Fibroblast of the conjunctiva (primary cell): ENCODE measurements at regions not wholly inside any gene's neighbourhood (a gene's known extent, or its start where the extent isn't known, plus 50 kb on each side); places are given as distances from the start of the nearest gene placed in this dataset.

Experiments used
- DNase-seq: peaks from one replicate; pipeline ENCODE4 v3.0.0-alpha.2; 2010; ENCODE audit warnings: low read depth

DNA sequence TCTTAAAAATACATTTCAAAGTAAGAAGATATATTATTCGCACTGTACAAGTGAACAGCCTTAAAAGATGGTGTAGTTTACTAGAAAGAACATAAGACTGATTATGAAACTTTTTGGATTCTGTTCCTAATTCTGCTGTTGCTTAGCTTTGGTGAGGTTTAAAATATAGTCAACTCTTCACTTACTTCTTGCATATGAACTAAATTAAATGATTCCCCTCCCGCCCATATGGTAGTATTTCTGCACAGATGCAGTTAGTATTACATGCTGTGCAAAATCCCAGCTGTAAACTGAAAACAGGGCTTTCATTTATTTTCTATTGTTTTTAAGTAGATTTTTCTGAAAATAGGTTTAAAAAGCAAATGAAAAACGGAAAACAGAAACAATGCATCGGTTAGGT lies 345.4 kb upstream of the NCAM2 start:
- no peak for DNase-seq

DNA sequence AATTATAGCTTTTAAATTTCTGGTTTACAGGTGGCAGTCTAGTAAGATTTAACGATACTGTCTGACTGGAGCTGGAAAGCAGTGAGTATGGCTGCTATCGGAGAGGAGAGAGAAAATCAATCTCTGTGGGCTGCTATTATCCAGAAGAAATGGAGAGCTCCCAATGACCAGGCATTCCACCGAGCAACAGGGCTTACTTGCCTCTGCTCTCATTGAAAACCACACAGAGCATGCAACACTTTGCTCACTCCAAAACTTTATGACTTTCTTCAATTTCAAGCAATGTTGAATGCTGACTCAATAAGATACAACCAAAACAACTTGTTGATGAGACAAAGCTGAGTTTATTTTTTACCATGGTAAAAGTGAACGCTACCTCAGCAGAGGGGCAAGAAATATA lies 337.0 kb upstream of the NCAM2 start:
- DNase-seq, result no peak

DNA sequence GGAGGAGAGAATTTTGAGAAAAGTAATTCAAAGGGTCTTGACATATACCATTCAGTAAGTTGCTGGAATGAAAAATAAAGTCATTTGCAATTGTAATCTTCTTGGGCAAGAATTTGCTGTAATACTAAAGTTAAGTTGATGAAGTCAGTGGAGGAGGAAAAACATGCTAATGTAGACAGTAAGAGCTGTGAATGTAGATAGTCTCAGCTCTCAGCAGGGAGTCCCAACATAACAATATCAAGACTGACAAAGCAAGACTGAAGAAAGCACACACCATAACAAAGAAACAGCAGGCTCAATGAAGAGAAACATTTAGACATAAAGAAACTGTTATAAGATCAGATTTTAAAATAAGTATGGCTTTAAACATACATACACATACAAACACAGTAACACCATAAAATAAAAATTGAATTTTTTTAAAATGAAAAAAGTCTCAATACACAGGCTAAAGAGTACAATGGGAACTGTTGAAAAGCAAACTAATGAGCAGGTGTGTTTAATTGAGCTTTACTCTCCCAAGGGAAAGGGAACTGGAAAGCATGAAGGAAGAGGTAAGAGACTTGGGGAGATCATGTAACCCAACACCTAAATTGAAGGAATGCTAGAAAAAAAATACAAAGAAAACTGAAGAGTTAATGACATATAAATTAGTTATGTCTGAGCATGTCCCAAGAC lies 336.3 kb upstream of the NCAM2 start:
- DNase-seq, result no peak

DNA sequence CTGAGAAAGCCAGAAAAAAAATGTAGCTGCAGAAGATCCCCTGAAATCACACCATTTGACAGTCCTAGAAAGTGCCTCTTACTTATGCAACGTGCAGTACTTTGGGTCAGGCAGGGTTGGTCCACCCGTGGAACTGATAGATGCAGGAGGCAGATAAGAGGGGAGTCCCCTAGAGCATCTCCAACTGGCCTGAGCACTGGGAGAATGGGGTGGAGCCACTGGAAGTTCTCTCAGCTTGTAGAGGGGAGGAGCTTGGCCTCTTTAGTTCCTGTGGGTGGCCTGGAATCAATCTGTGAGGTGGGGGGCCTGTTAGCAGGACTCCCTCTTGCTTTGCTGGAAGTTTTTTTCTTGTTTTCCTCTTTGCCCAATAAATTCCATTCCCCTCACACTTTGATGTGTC lies 335.7 kb upstream of the NCAM2 start:
- DNase-seq, result no peak

DNA sequence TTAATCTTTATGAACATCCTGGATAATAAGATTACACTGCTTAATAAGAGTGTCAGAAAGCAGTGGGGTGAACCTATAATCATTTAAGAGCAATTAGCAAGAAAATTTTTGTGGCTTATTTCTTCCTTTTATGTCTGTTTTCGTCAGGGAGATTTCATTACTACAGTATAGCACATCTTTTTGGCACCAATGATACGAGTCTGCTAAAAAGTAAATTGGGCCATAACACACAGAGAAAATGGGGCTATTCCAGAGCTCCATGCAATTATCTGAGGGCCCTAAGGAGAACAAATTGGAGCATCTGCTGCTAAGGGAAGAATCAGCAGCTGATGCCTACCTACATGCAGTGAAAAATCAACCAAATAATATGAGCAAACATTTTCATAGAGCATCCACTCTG lies 330.3 kb upstream of the NCAM2 start:
- DNase-seq, result no peak

DNA sequence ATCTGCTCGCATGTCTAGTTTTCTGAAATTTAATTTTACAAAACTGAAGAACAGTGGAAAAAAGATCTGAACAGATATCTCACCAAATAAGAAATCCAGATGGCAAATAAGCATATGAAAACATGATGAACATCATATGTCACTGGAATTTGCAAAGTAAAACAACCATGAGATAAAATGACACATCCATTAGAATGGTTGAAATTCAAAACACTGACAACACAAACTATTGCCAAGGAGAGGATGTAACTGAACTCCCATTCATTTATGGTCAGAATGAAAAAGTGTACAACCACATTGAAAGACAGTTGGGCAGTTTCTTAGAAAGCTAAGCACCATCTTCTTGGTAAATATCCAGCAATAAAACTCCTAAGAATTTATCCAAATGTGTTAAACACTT lies 312.7 kb upstream of the NCAM2 start:
- no peak for DNase-seq

DNA sequence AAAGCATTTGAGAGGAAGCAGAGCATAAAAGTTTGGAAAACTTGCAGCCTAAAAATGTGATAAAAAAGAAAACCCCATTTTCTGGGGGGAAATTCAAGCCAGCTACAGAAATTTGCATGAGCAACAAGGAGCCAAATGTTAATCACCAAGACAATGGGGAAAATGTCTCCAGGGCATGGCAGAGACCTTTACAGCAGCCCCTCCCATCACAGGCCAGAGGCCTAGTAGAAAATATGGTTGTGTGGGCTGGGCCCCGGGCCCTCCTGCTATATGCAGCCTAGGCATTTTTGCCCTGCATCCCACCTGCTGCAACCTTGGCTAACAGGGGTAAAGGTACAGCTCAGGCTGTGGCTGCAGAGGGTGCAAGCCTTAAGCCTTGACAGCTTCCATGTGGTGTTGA lies 299.6 kb upstream of the NCAM2 start:
- no peak for DNase-seq

DNA sequence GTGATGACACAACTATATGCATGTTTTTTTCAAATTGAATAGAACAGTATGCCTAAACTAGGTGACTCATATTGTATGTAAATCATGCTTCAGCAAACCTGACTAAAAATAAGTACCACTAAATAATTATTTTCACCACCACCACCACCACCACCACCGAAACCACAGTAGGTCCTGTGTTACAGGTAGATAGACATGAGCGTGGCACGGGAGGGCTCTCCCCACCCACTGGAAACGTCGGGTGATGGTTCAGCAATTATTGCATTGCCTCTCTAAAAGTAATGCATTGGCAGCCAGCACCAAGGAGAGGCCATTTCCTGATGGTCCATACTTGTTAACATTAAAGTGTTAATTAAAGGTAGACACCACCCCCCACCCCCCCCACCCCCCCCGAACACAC lies 297.0 kb upstream of the NCAM2 start:
- DNase-seq, result no peak

DNA sequence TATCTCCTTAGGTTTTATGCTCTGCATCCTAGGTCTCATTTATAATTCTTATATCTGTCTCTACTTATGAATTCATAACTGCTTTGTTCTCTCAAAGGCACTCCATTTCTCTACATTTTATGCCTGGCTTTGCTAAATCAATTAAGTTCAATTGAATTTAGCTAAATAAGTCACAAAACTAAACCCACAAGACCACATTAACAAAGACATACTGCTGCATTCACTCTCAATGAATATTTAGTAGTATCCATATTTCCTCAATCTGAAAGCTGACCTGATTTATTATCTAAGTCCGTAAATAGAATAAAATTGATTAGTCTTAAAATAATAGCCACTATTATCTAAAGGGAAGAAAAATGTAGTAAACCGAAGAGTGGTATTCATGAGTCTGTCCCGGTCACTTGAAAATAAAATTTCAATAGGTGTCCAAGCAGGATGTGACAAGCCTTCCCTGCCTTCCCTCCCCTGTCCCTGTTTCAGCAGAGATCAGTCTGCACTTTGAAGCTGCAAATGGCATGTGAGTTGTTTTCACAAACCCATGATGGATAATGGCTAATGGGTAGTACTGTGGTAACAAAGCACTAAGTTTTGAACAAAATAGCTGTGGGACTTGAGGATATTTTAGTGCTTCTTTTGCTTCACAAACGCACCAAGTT lies 295.0 kb upstream of the NCAM2 start:
- no peak for DNase-seq

DNA sequence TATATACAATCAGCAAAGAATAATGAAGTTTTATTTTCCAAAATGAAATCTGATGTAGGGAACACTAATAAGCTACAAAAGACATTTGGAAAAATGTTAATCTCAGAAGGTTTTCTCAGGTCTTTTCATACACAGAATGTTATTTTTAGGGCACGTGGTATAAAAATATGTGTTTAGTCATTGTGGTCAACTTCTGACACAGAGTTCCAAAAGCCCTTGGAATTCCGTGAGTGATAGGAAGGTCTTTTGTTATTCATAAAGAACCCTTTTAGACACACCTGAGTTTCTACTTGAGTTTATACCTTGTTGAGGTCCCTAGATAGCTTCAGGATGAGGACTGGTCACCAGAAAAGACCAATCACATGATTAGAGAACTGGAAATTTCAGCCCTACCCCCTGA lies 277.6 kb upstream of the NCAM2 start:
- DNase-seq, result peak; percentile 4

DNA sequence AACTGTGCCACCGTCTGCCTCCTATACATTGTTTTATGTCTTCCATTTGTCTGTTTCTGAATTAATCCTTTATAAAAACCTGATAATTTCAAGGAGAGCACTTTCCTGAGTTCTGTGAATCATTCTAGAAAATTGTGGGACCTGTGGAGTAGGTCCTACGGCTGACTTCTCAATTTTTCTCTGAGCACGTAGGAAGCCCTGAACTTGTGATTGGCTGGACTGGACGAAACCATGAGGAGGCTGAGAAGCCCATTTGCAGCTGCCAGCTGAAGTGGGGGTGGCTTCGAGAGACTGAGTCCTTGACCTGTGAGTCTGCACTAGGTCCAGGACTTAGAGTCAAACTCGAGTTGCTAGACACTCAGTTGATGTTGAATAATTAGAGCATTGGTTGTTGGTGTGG lies 277.1 kb upstream of the NCAM2 start:
- no peak for DNase-seq

DNA sequence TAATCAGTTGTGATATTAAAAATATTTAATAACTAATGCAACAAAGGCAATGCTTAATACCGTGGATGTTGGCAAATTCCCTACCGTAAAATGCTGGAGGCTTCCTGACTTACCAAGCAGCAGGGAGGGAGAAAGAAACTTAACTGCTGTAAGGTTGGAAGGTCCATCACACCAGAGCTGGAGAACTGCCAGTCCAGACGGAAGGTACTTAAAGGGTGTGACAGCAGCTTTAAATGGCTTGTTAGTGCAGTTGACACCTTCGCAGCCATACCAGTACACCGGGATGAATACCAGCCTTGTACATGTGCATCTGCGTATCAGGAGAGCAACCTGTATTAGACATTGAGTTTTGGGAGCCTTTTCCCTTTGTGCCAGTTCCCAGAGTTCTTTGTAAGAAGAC lies 269.5 kb upstream of the NCAM2 start:
- DNase-seq, result no peak

DNA sequence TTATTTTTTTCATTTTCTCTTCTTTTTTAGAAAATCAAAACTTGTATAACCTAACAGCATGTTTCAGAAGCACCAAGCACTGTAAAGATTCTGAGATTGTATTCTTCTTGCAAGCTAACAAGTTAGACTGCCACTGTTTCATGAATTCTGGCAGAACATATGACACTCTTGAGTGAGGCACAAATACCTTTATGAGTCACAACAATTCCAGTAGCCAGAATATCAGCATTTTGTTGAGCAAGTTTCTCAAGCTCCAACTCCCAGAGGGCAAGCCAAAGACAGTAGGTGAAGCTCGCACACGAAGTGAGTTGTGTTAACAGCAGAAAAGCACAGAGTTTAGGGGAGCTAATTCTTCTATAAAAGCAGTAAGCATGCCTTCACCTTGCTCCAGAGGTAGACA lies 268.8 kb upstream of the NCAM2 start:
- DNase-seq, result no peak

DNA sequence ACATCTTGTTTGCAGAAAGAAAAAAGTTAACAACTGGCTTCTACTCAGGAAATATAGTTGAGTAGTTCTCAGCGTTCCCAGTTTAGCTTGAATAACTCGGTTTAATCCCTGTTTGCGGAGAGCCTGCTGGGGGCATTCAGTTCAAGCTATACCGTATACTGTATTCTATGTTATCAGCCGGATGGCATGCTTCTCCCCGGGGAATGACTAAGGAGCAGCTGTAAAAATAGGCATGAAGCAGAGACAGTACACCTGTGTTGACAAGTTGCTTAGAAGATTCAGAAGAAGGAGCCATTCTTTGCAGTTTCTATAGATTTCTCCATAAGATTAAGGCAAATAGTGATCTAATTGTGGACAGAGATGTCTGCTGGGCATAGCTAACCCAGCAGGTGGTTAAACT lies 267.8 kb upstream of the NCAM2 start:
- DNase-seq, result no peak

DNA sequence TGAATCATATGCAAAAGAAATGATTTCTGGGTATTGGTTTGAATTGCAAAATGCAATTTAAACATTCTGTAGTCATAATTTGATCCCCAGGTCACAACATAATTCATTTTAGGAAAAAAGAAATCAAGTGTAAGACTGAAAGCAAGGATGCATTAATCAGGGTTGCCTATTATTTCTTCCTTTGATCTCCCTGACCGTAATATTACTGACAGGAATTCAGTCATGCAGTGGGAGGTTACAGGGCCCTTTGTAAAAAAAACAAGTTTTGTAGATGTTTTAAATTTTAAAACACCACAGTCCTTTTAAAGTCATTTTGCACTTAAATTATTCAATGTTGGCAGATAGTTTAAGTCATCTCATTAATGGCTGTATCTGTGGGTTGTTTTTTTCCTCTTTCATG lies 263.0 kb upstream of the NCAM2 start:
- no peak for DNase-seq

DNA sequence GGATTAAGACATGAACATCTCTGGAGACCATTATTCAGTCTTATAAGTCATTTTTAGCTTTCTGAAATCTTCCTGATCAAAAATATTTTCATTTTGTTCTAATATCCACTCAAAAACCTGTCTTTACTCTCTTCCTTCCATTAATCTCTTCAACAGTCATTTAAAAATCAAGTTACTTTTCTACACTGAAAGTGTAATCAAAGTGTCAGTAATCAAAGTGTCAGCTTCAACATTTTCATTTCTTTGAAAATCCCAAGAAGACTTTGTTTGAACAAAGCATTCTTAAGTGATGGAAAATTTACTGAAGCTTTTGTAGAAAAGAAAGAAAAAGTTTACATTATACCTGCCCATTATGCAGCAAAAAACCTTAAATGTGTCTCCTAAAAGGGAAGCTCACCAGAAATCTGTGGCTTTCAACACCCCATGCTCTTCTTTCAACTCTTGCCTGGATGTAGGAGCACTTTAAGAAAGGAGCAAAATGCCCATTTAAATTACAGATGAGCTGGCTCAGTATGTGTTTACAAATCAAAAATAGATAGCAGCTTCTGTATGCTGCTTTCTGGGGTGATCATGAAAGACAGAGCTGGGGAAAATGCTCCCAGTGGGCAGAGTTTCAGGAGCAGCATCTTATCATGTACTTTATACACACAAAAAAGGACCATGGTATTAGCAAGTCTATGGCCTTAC lies 260.8 kb upstream of the NCAM2 start:
- no peak for DNase-seq

DNA sequence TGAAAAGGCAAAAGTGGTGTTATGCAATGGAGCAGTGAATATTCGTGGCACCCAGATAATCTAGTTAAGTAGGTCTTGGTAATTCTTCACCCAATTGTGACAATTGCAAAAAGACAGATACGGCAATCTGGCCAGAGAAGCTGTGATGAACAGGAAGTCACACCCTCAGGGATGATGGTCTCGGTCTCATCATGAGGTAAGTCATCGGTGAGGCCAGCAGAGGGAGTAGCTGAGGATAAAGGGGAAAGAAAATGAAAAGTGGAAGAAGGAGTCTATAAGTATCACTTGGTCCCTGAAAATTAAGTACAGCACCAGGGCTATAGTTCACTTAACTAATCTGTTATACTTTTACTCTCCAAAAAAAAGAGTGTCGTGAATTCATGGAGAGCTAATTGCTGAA lies 258.8 kb upstream of the NCAM2 start:
- DNase-seq, result no peak

DNA sequence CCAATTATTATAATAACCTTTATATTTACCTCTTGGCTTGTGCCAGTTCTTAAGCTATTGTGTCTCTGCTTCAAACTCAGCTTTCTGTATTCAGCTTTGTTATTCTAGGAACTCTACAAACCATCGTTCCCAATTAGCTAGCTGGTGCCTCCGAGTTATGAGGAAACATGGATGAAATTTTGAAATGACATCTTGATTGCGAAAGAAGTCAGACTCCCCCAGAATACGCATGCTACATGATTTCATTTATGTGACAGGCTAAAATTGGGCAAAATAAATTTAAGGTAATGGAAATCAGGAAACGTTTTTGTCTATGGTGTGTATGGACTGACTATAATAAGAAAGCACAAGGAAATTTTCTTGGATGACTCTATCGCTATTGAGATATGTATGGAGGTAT lies 256.8 kb upstream of the NCAM2 start:
- no peak for DNase-seq

DNA sequence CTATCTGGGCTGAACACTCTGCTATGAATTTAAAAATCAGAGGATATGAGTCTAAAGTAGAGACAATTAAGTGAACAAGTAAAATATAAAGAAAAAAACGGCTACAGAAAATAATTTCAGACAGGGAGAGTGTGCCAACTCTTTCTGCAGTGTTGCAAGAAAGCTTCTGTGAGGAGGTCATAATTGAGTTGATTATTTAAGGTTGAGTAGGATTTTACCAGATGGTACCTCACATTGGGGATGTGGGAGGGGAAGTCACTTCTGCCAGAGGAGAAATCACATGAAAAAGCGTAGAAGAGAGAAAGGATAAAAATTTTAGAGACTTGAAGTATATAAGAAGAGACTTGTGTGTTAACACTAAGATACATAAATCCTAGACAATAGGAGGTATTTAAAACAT lies 238.0 kb upstream of the NCAM2 start:
- DNase-seq, result no peak

DNA sequence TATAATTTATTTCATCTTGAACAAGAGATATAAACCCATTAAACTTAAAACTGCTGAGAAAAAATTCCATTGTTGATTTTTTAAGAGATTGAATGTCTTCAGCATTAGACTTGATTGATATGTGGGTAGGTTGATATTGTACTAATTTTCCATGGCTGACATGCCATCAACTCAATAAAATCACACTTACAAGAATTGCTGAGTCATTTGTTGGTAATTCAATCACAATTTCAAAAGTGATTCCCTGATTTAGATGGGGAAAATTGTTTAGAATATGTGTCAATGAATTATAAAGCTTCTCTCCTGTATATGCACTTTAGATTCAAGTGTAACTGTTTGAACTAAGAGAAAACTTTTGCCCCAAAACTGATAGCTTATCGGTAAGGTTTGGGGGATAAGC lies 223.5 kb upstream of the NCAM2 start:
- no peak for DNase-seq

DNA sequence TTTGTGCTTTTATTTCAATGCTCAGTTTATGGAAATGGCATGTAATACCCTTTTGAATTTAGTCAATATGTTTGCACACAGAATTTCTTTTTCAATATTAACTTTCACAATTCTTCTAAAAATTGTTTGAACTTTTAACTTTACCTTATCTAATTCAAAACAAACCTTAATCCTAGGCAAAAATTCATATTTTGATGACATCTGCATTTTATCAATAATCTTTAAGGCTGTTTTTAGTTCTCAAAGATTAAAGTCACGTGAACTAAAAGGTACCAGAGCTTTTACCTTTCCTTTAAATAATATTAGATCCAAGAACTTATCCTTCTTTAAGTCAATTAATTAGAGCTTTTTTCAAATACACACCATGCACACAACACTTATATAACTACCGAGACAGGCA lies 218.9 kb upstream of the NCAM2 start:
- DNase-seq, result no peak

DNA sequence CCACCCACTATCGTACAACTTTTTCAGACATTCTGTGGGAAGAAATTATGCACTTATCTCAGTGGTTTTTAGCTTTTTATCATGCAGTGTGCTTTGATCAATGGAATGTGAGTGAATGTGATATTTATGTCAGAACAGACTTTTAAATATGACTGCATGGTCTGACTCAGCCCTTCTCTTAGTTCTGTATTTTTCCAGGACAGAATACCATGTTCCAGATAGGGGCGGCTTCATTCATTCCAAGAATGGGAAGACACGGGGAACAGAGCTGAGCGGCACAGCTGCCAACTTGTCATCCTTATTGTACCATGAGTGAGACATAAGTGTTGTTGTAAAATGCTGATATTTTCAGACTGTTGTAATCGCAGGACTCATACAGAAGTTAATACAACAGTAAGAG lies 214.6 kb upstream of the NCAM2 start:
- DNase-seq, result no peak

DNA sequence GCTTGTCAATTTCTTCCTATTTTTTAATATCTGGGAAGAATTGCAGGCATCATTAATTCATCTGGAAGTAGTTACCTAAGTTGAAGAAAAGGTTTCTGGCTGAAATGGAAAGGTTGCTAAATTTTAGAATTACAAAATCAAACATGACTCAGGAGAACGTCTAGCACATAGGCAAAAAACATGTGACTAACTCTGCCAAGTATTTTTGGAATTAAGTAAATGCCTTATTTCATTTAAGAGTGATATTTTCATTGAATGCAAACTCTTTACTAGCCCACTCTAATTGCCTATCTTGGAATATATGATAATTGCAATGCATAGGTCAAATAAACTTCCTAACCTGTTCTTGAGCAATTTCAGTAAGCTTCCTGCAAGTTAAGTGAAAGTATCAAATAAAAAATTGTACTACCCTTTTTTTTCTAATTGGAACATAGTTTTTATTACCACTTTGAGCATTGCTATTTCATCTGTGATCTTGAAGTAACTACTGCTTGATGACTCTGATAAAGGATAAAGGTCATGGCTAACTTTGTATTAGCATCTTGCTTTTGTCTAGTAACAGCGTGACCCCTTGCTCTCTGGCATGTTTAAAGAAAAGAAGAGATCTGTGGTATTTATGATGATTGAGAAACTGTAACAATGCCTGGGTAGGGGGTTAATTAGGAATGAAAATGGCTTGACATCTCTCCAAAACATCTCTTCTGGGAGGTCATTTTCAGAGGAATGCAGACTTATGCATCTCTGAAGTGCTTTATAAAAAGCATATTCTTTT lies 208.3 kb upstream of the NCAM2 start:
- peak; percentile 30 for DNase-seq
